K562 (cell line): ENCODE measurements at regions not wholly inside any gene's neighbourhood (a gene's known extent, or its start where the extent isn't known, plus 50 kb on each side); places are given as distances from the start of the nearest gene placed in this dataset.

ENCODE experiments used
- ATAC-seq: fragments of 200-7000 bp; cut with Tn5 transposase; 3 replicates; pipeline ENCODE4 v1.9.1; 2020; ENCODE audit warnings: moderate library complexity
- BruUV-seq: library from RNA; stranded (reverse); fragments of 400-500 nt; replicated peaks from 2 replicates; lab custom pipeline; 2021; lab: Mats Ljungman, UMichigan
- CTCF ChIA-PET: fragments of 300-600 bp; formaldehyde crosslinking; extraction: SDS; loops from one replicate; lab custom pipeline; 2021; ENCODE audit warnings: low intra/inter-chr PET ratio; lab: Yijun Ruan, JAX
- POLR2A ChIA-PET: fragments of 300-600, 350-650 bp; sonication (Branson Sonifier 250); formaldehyde crosslinking; extraction: SDS; loops from one replicate; lab custom pipeline; 2021; ENCODE audit warnings: antibody characterized with exemption, inconsistent platforms; lab: Yijun Ruan, JAX
- DNase-seq, 4 experiments: peaks; one replicate each; pipeline versions ENCODE4 v3.0.0 to v3.0.0-alpha.2; 2011 to 2018; ENCODE audit warnings: low spot score in 3 of 4, mixed read lengths in 3 of 4; ENCODE audit errors: extremely low read depth in 1 of 4
- FAIRE-seq: peaks from 2 replicates; lab custom pipeline; 2011; peaks lifted over from hg19 to GRCh38; lab: Jason Lieb, UNC
- H2AFZ ChIP-seq: 2 replicates; pipeline ENCODE4 v1.6.0; 2011; ENCODE audit warnings: low read depth, low read length, control low read depth, inconsistent platforms
- H3K27ac ChIP-seq: fragments of 200-600 bp; 3 replicates; pipeline ENCODE4 v1.8.0; 2011; ENCODE audit warnings: low read depth, mild to moderate bottlenecking, control low read depth, inconsistent platforms, low read length, moderate library complexity, mixed read lengths; ENCODE audit errors: extremely low read depth
- H3K27me3 ChIP-seq, 2 experiments: fragments of 300-600 bp in 1 of 2; 2 replicates in 1 of 2; 3 replicates in 1 of 2; pipeline versions ENCODE4 v1.6.0 to v1.8.0; 2011; ENCODE audit warnings: inconsistent platforms in 2 of 2, low read length in 2 of 2, mild to moderate bottlenecking in 1 of 2, mixed read lengths in 1 of 2, moderate library complexity in 1 of 2; ENCODE audit not compliant: control insufficient read depth in 2 of 2, insufficient read depth in 2 of 2
- H3K36me3 ChIP-seq: fragments of 300-600 bp; 3 replicates; pipeline ENCODE4 v1.8.0; 2011; ENCODE audit warnings: mild to moderate bottlenecking, low read length, inconsistent platforms; ENCODE audit not compliant: control insufficient read depth, insufficient read depth
- H3K4me1 ChIP-seq, 2 experiments: fragments of 200-600 bp in 1 of 2; replicated peaks in 1 of 2; 2 replicates in 1 of 2; 3 replicates in 1 of 2; pipeline versions ENCODE4 v1.5.1 to v1.8.0; 2011; ENCODE audit warnings: inconsistent platforms in 2 of 2, low read length in 2 of 2, mild to moderate bottlenecking in 1 of 2, mixed read lengths in 1 of 2, moderate library complexity in 1 of 2; ENCODE audit not compliant: control insufficient read depth in 2 of 2, insufficient read depth in 2 of 2
- H3K4me2 ChIP-seq: 2 replicates; pipeline ENCODE4 v1.6.1; 2011; ENCODE audit warnings: low read length, control low read depth, inconsistent platforms, mixed read lengths; ENCODE audit not compliant: insufficient read depth
- H3K4me3 ChIP-seq: fragments of 200-600 bp; sonication (generic), shearing (Covaris generic); 2 replicates; pipeline ENCODE4 v1.5.1; 2016; ENCODE audit warnings: control low read depth, inconsistent platforms
- H3K79me2 ChIP-seq: fragments of 200-600 bp; 3 replicates; pipeline ENCODE4 v1.8.0; 2011; ENCODE audit warnings: low read length, inconsistent platforms; ENCODE audit not compliant: control insufficient read depth, insufficient read depth
- H3K9ac ChIP-seq, 2 experiments: 2 replicates each; pipeline versions ENCODE4 v1.6.0 to v1.6.1; 2011; ENCODE audit warnings: low read depth in 2 of 2, low read length in 2 of 2, control low read depth in 1 of 2, inconsistent platforms in 1 of 2, mild to moderate bottlenecking in 1 of 2, mixed read lengths in 1 of 2; ENCODE audit not compliant: insufficient read depth in 1 of 2
- H3K9me1 ChIP-seq: one replicate; pipeline ENCODE4 v1.6.0; 2011; ENCODE audit warnings: inconsistent platforms, mild to moderate bottlenecking, low read length, moderate library complexity; ENCODE audit not compliant: control insufficient read depth, insufficient read depth
- H3K9me3 ChIP-seq: replicated peaks from 2 replicates; pipeline ENCODE4 v1.5.1; 2011; ENCODE audit warnings: low read depth, low read length, inconsistent platforms; ENCODE audit not compliant: control insufficient read depth, insufficient read depth
- H4K20me1 ChIP-seq: replicated peaks from 2 replicates; pipeline ENCODE4 v1.6.1; 2011; ENCODE audit warnings: low read length, inconsistent platforms, mixed read lengths; ENCODE audit not compliant: control insufficient read depth, insufficient read depth
- ARID3A ChIP-seq: IDR thresholded peaks from 2 replicates; pipeline ENCODE4 v1.6.1; 2012; ENCODE audit warnings: low read depth, low read length, improper control_type of control experiment, borderline replicate concordance
- ATF4 ChIP-seq: fragments of 450-650 bp; formaldehyde crosslinking; IDR thresholded peaks from 2 replicates; pipeline ENCODE4 v1.4.0; 2022; ENCODE audit warnings: mild to moderate bottlenecking, moderate library complexity
- CTCFL ChIP-seq: IDR thresholded peaks from 2 replicates; pipeline ENCODE4 v1.6.1; 2011; ENCODE audit warnings: borderline replicate concordance, low read depth, mild to moderate bottlenecking, moderate library complexity, low read length; ENCODE audit not compliant: insufficient read depth, poor library complexity, severe bottlenecking
- ETV1 ChIP-seq: fragments of 450-650 bp; conservative IDR thresholded peaks from 2 replicates; pipeline ENCODE4 v1.6.1; 2016; ENCODE audit warnings: missing genetic modification characterization, control low read depth, low read depth, missing compliant biosample characterization
- ETV5 ChIP-seq: sonication (generic); formaldehyde crosslinking; IDR thresholded peaks from 2 replicates; pipeline ENCODE4 v1.4.0; 2020; ENCODE audit warnings: low read depth, mild to moderate bottlenecking, missing genetic modification reagents
- ETV6 ChIP-seq, 3 experiments: fragments of 150-350 bp in 1 of 3; sonication (generic) in 1 of 3; formaldehyde crosslinking in 1 of 3; IDR thresholded peaks; 2 replicates each; pipeline versions ENCODE4 v1.6.1 to v1.8.0; 2014 to 2022; ENCODE audit warnings: borderline replicate concordance in 2 of 3, low read depth in 2 of 3, antibody characterized with exemption in 1 of 3, low read length in 1 of 3, mild to moderate bottlenecking in 1 of 3, missing genetic modification reagents in 1 of 3
- GABPB1 ChIP-seq: sonication (generic); formaldehyde crosslinking; IDR thresholded peaks from 2 replicates; pipeline ENCODE4 v1.8.0; 2022; ENCODE audit warnings: mild to moderate bottlenecking, missing genetic modification reagents
- HCFC1 ChIP-seq: IDR thresholded peaks from 2 replicates; pipeline ENCODE4 v1.6.1; 2012; ENCODE audit warnings: low read depth, low read length, improper control_type of control experiment
- MEF2D ChIP-seq: conservative IDR thresholded peaks from 2 replicates; pipeline ENCODE4 v1.6.1; 2016; ENCODE audit warnings: low read depth, missing genetic modification characterization, missing compliant biosample characterization
- NCOR1 ChIP-seq: fragments of 450-650 bp; IDR thresholded peaks from 2 replicates; pipeline ENCODE4 v1.6.1; 2016; ENCODE audit warnings: mild to moderate bottlenecking, moderate library complexity
- NR4A1 ChIP-seq, 2 experiments: fragments of 250-450 bp in 1 of 2; fragments of 450-650 bp in 1 of 2; sonication (Bioruptor Pico) in 1 of 2; IDR thresholded peaks; 2 replicates each; pipeline versions ENCODE4 v1.4.0 to v1.6.1; 2016 to 2020; ENCODE audit warnings: mild to moderate bottlenecking in 2 of 2, missing compliant biosample characterization in 1 of 2, missing genetic modification characterization in 1 of 2, moderate library complexity in 1 of 2
- PML ChIP-seq: IDR thresholded peaks from 2 replicates; pipeline ENCODE4 v1.6.1; 2012; ENCODE audit warnings: low read length, inconsistent platforms
- POLR2AphosphoS5 ChIP-seq: IDR thresholded peaks from 2 replicates; pipeline ENCODE4 v1.6.1; 2011; ENCODE audit warnings: mild to moderate bottlenecking, low read depth, low read length, moderate library complexity; ENCODE audit not compliant: control insufficient read depth, insufficient read depth
- SMARCC2 ChIP-seq: fragments of 450-650 bp; IDR thresholded peaks from 2 replicates; pipeline ENCODE4 v1.6.1; 2017; ENCODE audit warnings: antibody characterized with exemption, moderate library complexity, mild to moderate bottlenecking, low read depth
- SMC3 ChIP-seq: conservative IDR thresholded peaks from 2 replicates; pipeline ENCODE4 v1.6.1; 2011; ENCODE audit warnings: low read depth, low read length, improper control_type of control experiment; ENCODE audit not compliant: insufficient read depth
- TARDBP ChIP-seq: fragments of 450-650 bp; IDR thresholded peaks from 2 replicates; pipeline ENCODE4 v1.6.1; 2016
- ZNF24 ChIP-seq: fragments of 450-650 bp; IDR thresholded peaks from 2 replicates; pipeline ENCODE4 v1.6.1; 2016
- ZNF3 ChIP-seq: fragments of 250-450 bp; sonication (Bioruptor Pico); IDR thresholded peaks from 2 replicates; pipeline ENCODE4 v1.5.0; 2021; ENCODE audit warnings: mild to moderate bottlenecking, moderate library complexity
- WGBS: fragments of 100-300 bp; shearing (Covaris generic); methylation state at CpG from one replicate; pipeline ENCODE4 v1.1.6; 2016; ENCODE audit warnings: low coverage, mixed read lengths; ENCODE audit not compliant: insufficient coverage; ENCODE audit errors: missing lambda C conversion rate; 5-methylcytosine and 5-hydroxymethylcytosine counted together
- in situ Hi-C: fragments of 300-500 bp; cut with MboI; formaldehyde crosslinking; loops from 4 replicates; pipeline ENCODE4 v1.15.0; 2018; ENCODE audit warnings: inconsistent platforms, mixed read lengths
- intact Hi-C: fragments of 100-400 bp; cut with micrococcal nuclease; formaldehyde crosslinking; loops from 2 replicates; pipeline ENCODE4 v1.14.2; 2022

- TF ChIP-seq CTCFL: no peak
These were observed 117.2 kb upstream of the NCK2 start (continued) for GRCh38 chr2:105627534-105627933.

- Histone ChIP-seq H3K9ac (no peak overlapping the region), H2AFZ (no peak overlapping the region), H3K79me2 (no peaks in the 10 kb centered on the region), H3K9me3 (no peaks in the 10 kb centered on the region), H3K4me1 (no peaks in the 10 kb centered on the region; a peak in 2 of 5 replicates), H3K9me1 (no peaks in the 10 kb centered on the region), H3K4me2 (no peak overlapping the region), H4K20me1 (no peaks in the 10 kb centered on the region), H3K36me3 (no peaks in the 10 kb centered on the region), H3K4me3 (no peak overlapping the region), H3K27me3 (no peaks in the 10 kb centered on the region; a peak in 1 of 5 replicates), H3K27ac (no peak overlapping the region)
- intact Hi-C loops: no loop called here
- CTCF ChIA-PET: no interaction called here
- no peak for FAIRE-seq
- ATAC-seq: no peak
- in situ Hi-C loops: no loop called here
- no peak for DNase-seq
- BruUV-seq: no TSS peak
- WGBS: 19% methylated on average over 3 of the region's 3 CpGs
- POLR2A ChIA-PET: no interaction called here
- no peak for TF ChIP-seq ARID3A
- no peak for TF ChIP-seq SMARCC2
- TF ChIP-seq ZNF24: no peak
- TF ChIP-seq NR4A1 (CRISPR knock-in tag; IDR thresholded peaks at IDR 0.05): no peak
- TF ChIP-seq NR4A1 (tag; IDR thresholded peaks at IDR 0.05): no peak
- TF ChIP-seq GABPB1 (CRISPR knock-in tag): no peak
- TF ChIP-seq ETV5 (CRISPR knock-in tag): no peak
- TF ChIP-seq SMC3: no peak
- no peak for TF ChIP-seq POLR2AphosphoS5
- TF ChIP-seq ETV1 (tag): no peak
- no peak for TF ChIP-seq NCOR1
- no peak for TF ChIP-seq MEF2D (tag)
- no peak for TF ChIP-seq ATF4 (CRISPR knock-in tag)
- no peak for TF ChIP-seq ETV6 (IDR thresholded peaks at IDR 0.05; ENCODE audit: borderline replicate concordance in 1 of 2, low read depth in 2 of 2, low read length in 1 of 2)
- no peak for TF ChIP-seq ETV6 (CRISPR knock-in tag; IDR thresholded peaks at IDR 0.05; ENCODE audit: borderline replicate concordance)
- TF ChIP-seq PML: no peak
- TF ChIP-seq TARDBP: no peak
- no peak for TF ChIP-seq HCFC1
- no peak for TF ChIP-seq ZNF3 (CRISPR knock-in tag)
These were observed 117.8 kb upstream of the NCK2 start for GRCh38 chr2:105626966-105627340.
